Activated T-cell treated with anti-CD3 and anti-CD28 coated beads for 48 hours (primary cell): ENCODE measurements at regions not wholly inside any gene's neighbourhood (a gene's known extent, or its start where the extent isn't known, plus 50 kb on each side); places are given as distances from the start of the nearest gene placed in this dataset.
"Not testable (repeated sequence)": the region's sequence is repeated elsewhere in the genome, so short reads cannot be mapped to it uniquely, and the experiment has no call there.

Experiments used
- DNase-seq: peaks from one replicate; pipeline ENCODE4 v3.0.0-alpha.2; 2020; ENCODE audit warnings: low read depth

DNA sequence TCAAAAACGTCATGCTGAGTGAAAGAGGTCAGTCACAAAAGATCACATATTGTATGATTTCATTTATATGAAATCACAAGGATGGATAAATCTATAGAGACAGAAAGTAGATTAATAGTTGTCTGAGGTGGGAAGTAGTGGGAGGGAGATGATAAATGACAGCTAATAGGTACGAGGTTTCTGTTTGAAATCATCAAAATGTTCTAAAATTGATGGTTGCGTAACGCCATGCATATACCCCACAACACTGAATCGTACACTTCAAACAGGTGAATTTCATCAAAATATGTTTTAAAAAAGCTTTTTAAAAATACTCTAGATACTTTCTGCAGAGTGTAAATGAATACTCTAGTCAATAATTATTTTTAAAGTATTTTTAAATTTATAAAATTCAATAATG lies 303.0 kb upstream of the STAC start:
- DNase-seq = no peak

DNA sequence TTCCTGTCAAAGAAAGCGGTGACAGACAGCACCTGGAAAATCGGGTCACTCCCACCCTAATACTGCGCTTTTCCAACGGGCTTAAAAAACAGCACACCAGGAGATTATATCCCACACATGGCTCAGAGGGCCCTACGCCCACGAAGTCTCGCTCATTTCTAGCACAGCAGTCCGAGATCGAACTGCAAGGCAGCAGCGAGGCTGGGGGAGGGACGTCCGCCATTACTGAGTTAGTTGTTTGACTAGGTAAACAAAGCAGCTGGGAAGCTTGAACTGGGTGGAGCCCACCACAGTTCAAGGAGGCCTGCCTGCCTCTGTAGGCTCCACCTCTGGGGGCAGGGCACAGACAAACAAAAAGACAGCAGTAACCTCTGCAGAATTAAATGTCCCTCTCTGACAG lies 297.3 kb upstream of the STAC start:
- DNase-seq = not testable (repeated sequence)

DNA sequence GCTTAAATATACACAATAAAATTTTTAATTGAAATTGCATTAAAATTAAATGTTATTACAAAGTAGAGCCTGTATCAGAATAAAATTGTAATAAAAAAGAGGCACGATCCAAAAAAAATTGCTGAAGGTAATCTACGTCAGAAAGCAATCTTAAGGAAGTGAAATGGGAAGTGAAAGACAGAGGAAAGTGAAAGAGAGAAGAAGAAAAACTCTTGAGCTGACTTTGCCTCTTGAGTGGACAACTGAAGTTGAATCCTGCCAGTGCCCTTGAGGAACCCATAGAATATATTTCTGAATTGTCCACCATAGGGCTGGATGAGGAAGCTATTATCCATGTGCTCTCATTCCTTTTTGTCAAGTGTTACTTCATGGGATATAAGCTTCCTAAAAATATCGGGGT lies 285.1 kb upstream of the STAC start:
- DNase-seq = no peak

DNA sequence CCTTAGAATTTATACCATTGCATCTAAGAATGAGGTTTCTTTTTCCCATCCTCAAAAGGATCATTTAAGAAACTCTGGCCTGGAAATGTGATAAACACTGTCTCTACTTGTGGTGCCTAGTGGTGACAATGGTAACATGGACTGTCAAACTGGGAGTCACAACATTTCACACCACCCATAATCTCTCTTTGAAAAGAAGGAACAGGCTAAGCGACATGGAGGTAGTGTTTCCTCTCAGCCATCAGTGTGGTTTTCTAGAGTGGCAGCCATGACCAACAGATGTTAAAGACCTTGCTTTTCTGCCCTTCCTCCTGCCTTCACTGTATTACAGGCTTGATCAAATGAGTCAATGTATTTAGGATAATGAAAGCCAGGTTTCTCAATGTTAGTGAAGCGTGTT lies 283.1 kb upstream of the STAC start:
- no peak for DNase-seq

DNA sequence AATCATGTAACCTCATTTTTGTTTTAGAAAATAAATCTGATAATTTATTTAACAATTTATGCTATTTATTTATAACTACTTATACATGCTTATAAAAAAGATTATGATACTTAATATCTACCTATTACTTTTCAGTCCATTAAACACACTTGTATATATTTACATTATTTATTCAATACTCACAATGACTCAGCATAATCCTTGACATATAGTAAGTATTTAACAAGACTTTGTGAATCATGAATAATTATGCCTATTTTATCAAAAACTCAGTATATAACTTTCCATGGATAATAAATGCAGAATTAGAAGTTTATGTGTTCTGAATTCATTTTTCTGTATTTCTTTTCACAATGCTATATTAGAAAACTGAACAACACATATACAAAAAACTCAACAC lies 266.0 kb upstream of the STAC start:
- DNase-seq = no peak

DNA sequence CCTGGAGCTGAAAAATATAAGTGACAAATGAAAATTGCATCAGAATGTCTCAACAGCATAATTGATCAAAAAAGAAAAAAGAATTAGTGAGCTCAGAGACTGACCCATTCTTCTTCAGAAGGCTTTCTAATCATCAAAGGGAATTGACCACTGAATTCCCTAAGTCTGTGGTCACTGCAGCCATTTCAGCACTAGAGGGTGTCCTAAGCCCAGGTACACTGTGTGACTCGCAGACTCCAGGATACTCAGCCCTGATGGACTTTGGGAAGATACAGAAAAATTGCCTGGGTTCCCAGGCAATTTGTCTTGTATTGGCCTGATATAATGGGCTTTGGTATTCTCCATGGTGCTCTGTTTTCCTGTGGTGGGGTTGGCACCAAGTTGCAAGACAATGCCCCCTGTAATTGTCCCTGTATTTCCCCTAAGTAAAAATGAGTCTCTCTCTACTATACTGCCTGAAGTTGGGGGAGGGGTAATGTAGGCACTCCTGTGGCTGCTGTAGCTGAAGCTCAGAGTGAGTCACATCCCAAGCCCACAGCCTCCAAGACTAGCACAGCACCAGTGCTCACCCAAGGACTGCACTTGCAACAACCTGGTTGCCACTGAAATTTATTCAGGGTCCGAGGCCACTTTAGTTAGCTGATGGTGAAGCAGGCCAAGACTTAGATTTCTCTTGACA lies 256.0 kb upstream of the STAC start:
- DNase-seq = no peak

DNA sequence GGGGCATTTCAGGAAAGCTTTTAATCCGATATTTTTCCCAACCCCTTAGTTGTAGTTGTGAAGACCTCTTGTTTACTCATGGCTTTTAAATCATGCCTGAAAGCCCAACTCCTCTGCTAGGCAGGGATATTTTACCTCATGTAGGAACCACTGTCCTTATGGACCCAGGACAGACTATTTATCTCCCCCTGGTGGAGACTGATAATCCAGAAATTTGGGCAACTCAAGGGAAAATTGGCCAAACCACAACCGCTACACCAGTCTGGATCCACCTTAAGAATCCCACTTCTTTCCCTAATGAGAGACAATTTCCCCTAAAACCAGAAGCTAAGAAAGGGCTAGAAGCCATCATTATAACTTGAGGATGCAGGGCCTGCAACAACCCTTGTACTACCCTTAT lies 248.1 kb upstream of the STAC start:
- DNase-seq = no peak

DNA sequence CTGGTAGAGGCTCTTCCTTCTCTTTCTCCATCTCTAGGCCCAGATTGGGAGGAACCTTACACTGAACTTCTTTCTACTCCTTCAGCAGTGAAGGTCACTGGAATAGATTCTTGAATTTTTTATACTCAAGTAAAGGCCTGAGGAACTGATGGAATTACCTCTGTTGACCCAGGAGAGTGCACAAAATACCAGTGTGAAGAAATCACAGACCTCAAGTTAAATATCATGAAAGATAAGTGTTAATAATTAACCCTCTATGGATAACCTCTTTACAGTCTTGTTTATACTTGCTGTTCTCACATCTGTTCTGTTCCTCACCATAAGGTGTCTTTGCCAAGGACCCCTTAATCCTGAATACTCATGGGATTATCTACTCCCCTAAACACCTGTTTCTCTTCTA lies 244.4 kb upstream of the STAC start:
- no peak for DNase-seq

DNA sequence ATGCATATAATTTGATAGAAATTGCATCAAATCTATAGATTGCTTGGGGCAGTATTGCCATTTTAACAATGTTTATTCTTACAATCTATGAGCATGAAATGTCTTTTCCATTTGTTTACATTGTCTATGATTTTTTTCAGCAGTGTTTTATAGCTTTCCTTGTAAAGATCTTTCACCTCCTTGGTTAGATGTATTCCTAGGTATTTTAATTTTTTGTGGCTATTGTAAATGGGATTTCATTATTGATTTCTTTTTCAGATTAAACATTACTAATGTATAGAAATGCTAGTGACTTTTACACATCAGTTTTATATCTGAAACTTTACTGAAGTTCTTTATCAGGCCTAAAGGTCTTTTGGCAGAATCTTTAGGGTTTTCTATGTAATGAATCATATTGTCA lies 237.6 kb upstream of the STAC start:
- DNase-seq = no peak

DNA sequence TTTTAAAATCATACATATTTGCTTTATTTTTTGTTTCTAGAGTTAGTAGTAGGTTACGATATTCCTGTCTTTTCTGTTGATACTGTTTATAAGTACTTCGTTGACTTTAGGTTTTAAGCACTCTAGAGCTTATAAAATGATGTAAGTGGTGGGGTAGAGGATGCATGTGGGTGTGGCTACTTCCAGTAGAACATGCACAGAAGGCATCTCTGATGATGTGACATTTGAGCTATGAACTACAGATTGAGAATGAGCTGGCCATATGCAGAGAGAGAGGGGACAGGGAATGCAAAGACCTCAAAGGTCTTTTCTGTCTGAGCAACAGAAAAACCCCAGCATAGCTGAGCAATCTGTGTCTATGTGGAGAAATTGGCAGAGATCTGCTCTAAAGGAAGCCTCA lies 233.9 kb upstream of the STAC start:
- DNase-seq = no peak

DNA sequence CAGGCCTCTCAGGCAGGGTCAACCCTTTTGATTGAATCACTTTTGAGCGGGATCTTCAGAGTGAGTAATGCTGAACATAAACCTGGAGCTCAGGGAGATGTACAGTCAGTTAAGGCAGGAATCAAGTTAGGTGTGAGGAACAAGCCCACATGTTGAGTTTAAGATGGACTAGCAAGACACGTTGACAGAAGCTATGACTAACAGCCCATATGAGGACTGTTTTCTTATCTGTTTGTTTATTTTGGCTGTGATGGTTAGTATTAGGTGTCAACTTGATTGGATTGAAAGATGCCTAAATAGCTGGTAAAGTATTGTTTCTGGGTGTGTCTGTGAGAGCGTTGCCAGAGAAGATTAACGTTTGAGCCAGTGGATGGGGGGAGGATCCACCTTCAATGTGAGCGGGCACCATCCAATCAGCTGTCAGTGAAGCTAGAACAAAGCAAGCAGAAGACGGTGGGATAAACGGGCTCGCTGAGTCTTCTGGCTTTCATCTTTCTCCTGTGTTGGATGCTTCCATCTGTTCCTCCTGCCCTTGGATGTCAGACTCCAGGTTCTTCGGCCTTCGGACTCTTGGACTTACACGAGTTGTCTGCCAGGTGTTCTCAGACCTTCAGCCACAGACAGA lies 232.3 kb upstream of the STAC start:
- DNase-seq = no peak

DNA sequence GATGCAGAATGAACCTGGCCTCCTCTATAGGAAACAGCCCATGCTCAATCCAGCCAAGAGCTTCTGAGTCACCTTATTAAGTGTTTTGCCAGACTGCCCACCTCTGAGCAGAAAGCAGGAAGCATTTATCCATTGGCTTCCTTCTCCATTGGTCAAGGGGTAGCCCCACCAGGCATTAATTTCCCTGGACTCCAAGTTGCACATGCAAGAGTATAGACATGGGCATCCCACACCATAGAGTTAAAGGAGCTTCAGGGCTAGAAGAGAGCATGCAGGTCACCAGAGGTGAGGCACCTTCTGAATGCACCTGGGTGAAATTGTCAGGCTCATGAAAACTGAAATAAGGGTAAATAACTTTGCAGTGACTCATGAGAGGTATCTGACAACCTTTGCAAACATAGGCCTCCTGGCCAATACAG lies 230.8 kb upstream of the STAC start:
- DNase-seq = no peak

DNA sequence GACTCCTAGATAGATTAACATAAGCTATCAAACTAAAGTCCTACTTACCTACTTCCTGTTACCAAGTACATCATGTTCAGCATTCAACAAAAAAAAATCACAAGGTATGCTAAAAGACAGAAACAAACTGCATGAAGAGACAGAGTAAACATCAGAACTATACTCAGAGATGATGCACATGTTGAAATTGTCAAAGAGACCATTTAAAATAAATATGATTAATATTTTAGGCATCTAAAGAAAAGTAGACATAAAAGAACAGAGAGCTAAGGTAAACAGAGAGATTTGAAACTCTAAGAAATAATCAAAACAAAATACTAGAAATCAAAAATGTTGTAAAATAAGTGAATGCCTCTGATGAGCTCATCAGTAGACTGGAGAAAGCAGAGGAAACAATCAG lies 224.8 kb upstream of the STAC start:
- DNase-seq = no peak

DNA sequence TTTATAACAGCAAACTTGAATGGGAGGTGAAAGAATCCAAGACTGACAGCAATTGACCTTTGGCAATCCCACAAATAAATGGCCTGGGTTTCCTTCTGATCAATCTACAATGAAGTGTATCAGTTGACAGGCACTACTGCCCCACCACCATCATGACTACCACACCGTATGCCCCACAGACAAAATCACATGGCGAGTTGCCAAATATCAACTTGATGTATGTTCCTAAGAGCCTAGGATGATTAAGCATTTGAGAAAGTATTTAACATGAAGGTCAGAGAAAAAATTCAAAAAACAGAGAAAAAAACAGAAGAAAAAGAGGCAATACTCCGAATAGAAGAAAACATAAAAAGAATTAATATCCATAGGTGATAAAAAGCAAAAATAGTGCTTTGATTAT lies 215.9 kb upstream of the STAC start:
- no peak for DNase-seq

DNA sequence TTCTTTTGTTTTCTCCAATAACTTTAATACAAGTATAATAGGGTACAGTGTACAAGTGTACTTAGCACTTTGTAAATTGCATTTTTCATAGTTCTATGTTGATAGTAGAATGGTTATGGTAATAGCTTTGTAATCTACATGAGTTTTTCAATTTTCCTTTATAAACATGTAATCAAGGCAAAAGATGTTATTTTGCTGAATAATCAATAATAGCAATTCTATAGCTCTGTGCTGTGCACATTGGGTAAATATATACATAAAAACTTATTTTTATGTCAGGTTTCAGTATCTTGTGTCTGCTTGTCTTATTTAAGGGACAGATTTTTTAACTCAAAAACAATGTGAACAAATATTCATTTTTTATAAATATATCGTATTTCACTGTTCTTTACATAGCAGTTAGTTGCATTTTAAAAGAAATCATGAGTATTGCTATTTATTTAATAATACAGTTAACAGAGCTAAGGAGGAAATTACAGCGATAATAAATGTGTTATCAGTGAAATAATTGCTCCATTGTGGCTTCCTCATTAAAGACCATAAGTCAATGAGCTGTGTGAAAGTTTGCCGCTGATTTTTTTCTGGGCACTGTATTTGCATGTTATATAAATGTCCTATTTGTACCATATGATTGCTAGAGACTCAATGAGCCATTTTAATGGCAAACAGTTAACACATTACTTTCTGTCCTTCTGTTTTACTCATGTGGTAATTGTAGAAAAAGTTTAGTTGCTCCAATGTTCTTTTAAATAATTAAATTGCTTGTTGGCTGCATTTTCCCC lies 214.6 kb upstream of the STAC start:
- no peak for DNase-seq

DNA sequence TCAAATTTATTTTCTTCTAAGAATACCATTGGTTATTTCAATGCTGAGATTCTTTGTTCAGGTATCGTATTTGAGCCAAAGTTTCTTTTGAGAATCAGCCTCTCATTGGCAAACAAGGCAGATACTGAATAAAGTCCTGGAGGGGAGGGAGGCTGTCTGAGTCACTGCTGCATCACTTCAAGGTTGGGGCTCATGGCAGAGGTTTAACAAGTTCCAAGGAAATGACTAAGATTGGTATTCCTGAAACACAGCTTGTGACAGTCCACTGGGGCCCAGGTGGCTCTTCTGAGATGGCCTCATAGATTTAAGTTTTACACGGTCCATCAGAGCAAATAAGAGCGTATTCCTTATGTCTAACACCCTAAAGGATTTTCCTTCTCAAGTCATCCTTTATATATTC lies 213.8 kb upstream of the STAC start:
- DNase-seq = no peak

DNA sequence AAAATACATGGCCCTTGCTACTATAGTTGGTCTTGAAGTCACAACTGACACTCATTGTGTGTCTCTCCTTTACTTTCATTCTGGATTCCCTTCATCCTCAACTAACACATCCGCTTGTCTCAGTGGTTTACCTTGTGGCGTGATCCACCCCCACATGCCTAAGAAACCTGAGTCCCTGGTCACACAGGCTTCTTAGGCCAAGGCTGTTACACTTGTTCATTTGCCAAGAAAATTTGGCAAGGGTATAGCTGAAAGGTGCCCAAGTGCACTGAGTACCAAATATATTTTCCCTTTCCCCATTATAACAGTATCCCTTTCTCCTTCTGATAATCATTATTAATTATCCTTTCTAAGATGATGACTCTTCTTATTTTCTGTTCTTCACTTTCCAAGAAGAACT lies 207.6 kb upstream of the STAC start:
- no peak for DNase-seq

DNA sequence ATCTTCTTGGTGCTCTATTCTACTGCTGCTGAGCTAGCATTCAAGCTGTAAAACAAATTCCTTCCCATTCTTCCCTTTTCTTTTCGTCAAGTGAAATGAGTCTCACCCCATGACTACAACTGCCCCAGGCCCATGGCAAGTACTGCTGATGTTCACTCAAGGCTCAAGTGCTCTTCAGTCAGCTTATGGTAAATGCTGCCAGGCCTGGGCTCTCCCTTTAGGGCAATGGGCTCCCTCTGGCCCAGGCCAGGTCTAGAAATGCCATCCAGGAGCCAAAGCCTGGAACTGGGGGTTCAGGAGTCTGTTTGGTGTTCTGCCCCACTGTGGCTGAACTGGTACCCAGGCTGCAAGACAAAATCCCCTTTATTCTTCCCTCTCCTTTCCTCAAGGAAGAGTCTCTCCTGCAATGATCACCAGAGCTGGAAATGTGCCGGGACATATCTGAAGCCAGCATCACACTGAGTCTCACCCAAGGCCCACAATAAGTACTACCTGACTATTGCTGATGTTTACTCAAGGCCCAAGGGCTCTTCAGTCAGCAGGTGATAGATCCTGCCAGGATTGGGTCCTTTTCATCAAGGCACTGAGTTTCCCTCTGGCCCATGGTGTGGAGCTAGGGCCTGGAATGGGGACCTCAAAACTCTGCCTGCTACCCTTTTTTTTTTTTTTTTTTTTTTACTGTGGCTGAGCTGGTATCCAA lies 205.0 kb upstream of the STAC start:
- no peak for DNase-seq

DNA sequence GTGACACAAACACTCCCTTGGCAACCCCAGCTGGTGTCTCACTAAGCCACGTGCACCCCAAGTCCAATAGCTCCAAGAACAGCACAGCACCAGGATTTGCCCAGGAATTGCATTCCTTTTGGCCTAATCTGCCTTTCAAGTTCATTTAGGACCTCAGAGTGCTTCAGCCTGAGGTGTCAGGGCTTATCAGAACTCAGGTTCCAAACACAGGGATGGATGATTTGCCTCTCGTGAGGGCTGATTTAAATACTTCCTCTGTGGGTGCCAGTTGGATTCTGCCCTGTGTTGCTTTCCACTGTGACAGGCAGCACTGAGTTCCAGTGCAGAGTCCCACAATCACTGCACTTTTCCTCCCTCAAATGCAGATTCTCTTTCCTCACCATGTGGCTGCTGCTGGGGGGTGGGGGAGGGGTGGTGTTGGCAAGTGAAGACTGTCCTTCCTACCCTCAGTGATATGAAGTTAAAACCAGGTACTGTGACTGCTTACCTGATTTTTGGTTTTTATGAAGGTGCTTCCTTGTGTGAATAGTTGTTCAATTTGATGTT lies 204.3 kb upstream of the STAC start:
- DNase-seq = no peak

DNA sequence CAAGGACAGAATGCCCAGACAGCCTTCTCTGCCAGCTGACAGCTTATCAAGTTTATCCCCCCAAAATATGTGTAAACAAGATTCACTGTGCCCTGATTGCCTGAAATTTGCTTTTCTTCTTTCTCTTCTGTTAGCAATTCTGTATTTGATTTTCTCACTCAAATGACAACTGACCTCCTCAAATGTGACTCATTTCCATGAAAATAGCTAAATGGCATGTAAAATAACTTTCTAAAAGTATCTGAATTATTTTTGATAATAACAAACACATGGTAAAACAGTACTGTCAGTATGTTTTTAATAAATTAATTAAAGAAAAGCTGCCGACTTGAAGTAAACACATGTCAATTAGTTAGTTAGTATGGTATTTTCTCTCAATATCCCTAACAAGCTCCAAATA lies 202.3 kb upstream of the STAC start:
- DNase-seq = no peak

DNA sequence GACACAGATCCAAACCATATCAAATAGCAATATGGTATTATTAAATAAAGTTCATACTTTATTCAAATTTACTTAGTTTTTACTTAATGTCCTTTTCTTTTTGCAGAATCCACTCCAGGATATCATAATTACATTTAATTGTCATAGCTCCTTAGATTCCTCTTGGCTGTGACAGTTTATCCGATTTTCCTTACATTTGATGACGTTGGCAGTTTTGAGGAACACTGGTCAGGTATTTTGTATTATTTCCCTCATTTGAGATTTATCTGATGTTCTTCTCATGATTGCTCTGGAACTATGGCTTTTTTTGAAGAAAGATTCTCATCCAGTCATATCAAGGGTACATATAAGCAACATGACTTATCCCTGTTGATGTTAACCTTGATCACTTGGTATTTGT lies 198.3 kb upstream of the STAC start:
- DNase-seq = no peak

DNA sequence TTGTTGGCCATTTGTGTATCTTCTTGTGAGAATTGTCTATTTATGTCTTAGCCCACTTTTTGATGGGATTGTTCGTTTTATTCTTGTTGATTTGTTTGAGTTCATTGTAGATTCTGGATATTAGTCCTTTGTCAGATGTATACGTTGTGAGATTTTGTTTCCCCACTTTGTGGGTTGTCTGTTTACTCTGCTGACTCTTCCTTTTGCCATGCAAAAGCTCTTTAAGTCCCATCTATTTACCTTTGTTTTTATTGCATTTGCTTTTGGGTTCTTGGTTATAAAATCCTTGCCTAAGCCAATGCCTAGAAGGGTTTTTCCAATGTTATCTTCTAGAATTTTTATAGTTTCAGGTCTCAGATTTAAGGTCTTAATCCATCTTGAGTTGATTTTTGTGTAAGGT lies 193.1 kb upstream of the STAC start:
- not testable (repeated sequence) for DNase-seq

DNA sequence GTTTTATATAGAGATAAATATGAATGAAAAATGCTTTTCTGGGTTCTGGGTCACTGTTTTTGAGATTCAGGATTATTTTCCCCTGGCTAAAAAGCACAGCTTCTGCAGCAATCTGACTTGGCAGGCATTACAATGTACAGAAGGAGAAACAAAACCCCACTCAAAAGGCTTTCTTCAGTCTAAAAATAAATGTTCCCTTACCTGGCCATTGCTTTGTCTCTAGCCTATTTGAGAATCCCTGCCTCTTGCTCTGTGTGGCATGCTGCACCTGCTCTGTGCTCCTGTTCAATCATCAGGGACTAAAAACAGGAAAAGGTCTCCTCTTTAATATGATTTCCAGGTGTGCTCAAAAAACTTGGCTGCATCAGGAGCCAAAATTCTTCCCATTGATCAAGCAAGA lies 187.4 kb upstream of the STAC start:
- DNase-seq = no peak
